ENCODE measurements at regions not wholly inside any gene's neighbourhood (a gene's known extent, or its start where the extent isn't known, plus 50 kb on each side); places are given as distances from the start of the nearest gene placed in this dataset.

DNA sequence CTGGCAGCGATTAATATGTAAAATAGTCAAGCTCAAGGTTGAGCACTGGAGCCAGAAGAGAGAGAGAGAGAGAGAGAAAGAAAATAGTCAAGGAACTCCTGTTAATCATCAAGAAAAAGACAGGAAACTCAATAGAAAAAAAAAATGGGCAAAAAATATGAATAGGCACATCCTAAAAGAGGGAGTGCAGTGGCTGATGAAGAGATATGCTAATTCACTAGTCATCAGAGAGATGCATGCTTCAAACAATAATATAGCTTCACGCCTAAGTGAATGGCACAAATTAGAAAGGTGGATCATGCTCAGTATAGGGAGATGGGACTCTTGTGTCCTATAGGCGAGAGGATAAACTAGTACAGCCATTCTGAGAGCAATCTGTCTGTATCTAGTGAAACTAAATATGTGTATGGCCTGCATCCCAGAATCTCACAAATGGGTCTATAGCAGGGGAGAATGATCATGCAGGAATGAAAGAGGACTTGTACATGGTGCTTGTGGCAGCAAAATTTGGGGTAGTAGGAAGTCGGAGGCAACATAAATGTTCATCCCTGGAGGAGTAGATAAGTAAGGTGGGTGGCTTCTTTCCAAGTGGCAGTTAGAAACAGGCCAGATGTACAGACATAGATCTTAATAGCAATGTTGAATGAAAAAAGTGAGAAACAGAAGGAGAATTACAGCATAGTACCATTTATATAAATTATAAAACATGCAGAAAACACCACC lies 176.8 kb downstream of the VEGFA start:
- in situ Hi-C loops (cut with HindIII; ENCODE audit: extremely low pct_ligation_motif_present, low pct_unique_long_range_greater_than_20kb), result no loop called here
- Histone ChIP-seq H4K20me1 (ENCODE audit: insufficient read depth, low read length) (no peaks in the 10 kb centered on the region), H3K9me3 (ENCODE audit: low read length) (no peaks in the 10 kb centered on the region; the same call in 1 of the 2 replicates), H3K79me2 (ENCODE audit: insufficient read depth, low read length) (no peaks in the 10 kb centered on the region), H3K27me3 (ENCODE audit: control insufficient read depth in 1 of 2, insufficient read depth in 2 of 2, low read length in 2 of 2) (peaks cover 0 to 12% of the 10 kb centered on the region in 2 experiments; a peak in 2 of 5 replicates), H3K4me2 (ENCODE audit: low read depth, low read length) (no peak overlapping the region), H3K27ac (ENCODE audit: extremely low read length, insufficient read depth, low read length) (no peak overlapping the region), H3K9ac (ENCODE audit: insufficient read depth, low read depth, low read length) (no peak overlapping the region), H3K36me3 (replicated peaks in 1 of 2; ENCODE audit: control insufficient read depth in 1 of 2, insufficient read depth in 2 of 2, low read length in 2 of 2) (no peaks in the 10 kb centered on the region), H3K4me3 (replicated peaks in 1 of 3; ENCODE audit: insufficient read depth in 1 of 3, low read depth in 2 of 3, low read length in 3 of 3) (no peak overlapping the region), H3K4me1 (ENCODE audit: insufficient read depth, low read length) (peaks cover 35% of the 10 kb centered on the region), H2AFZ (ENCODE audit: low read length) (no peak overlapping the region)
- WGBS (ENCODE audit: low lambda C conversion rate), result 55% methylated on average over 4 of the region's 4 CpGs
- no peak for DNase-seq (ENCODE audit: low spot score)
- ATAC-seq, result no peak
- no peak for FAIRE-seq
- ChIA-PET POLR2A (interaction anchor here (1.0 kb wide), 1 partner anchor 20 kb away, joined by 4 read pairs; no protein-coding TSS in a partner anchor), CTCF (ENCODE audit: low intra/inter-chr PET ratio, low total read pairs) (no interaction called here)
- TF ChIP-seq KMT2B (CRISPR knock-in tag; IDR thresholded peaks at IDR 0.05) (no peak), ZBTB7B (CRISPR knock-in tag; IDR thresholded peaks at IDR 0.05) (no peak)
- BruUV-seq (replicated peaks), result no TSS peak
- intact Hi-C loops (cut with micrococcal nuclease; ENCODE audit: unreplicated experiment), result no loop called here

DNA sequence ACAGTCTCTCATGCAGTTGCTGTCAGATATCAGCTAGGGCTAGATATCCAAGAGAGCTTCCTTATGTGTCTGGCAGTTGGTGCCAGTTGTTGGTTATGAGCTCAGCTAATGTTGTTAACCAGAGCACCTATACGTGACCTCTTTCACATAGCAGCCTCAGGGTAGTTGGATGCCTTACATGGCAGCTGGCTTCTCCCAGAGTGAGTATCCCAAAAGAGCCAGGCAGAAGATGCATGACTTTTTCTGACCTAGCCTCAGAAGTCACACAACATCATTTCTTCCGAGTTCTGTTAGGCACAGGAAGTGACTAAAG lies 175.7 kb downstream of the VEGFA start:
- no peak overlapping the region for H3K4me3 ChIP-seq (replicated peaks in 1 of 3; ENCODE audit: insufficient read depth in 1 of 3, low read depth in 2 of 3, low read length in 3 of 3)
- peaks cover 24% of the 10 kb centered on the region for H3K4me1 ChIP-seq (ENCODE audit: insufficient read depth, low read length)
- 42% methylated on average over 2 of the region's 2 CpGs for WGBS (ENCODE audit: low lambda C conversion rate)
- CTCF ChIA-PET (ENCODE audit: low intra/inter-chr PET ratio, low total read pairs), result no interaction called here
- POLR2A ChIA-PET, result interaction anchor here (1.0 kb wide), 1 partner anchor 19 kb away, joined by 4 read pairs; no protein-coding TSS in a partner anchor
- intact Hi-C loops (cut with micrococcal nuclease; ENCODE audit: unreplicated experiment) (no loop called here), in situ Hi-C loops (cut with HindIII; ENCODE audit: extremely low pct_ligation_motif_present, low pct_unique_long_range_greater_than_20kb) (no loop called here)
- FAIRE-seq (no peak), ATAC-seq (no peak), DNase-seq (ENCODE audit: low spot score) (no peak)
- H3K27ac ChIP-seq (ENCODE audit: extremely low read length, insufficient read depth, low read length), result no peak overlapping the region
- H3K27me3 ChIP-seq (ENCODE audit: control insufficient read depth in 1 of 2, insufficient read depth in 2 of 2, low read length in 2 of 2), result peaks cover 4 to 23% of the 10 kb centered on the region in 2 experiments; a peak in 3 of 5 replicates
- no peak overlapping the region for H3K9ac ChIP-seq (ENCODE audit: insufficient read depth, low read depth, low read length)
- H3K9me3 ChIP-seq (ENCODE audit: low read length), result no peaks in the 10 kb centered on the region; the same call in 1 of the 2 replicates
- H3K4me2 ChIP-seq (ENCODE audit: low read depth, low read length), result no peak overlapping the region
- BruUV-seq (replicated peaks), result no TSS peak
- H4K20me1 ChIP-seq (ENCODE audit: insufficient read depth, low read length), result no peaks in the 10 kb centered on the region
- H3K36me3 ChIP-seq (replicated peaks in 1 of 2; ENCODE audit: control insufficient read depth in 1 of 2, insufficient read depth in 2 of 2, low read length in 2 of 2), result no peaks in the 10 kb centered on the region
- no peaks in the 10 kb centered on the region for H3K79me2 ChIP-seq (ENCODE audit: insufficient read depth, low read length)
- H2AFZ ChIP-seq (ENCODE audit: low read length), result no peak overlapping the region
- TF ChIP-seq ZNF782 (CRISPR knock-in tag; IDR thresholded peaks at IDR 0.05; ENCODE audit: borderline replicate concordance) (no peak), NR2C2 (CRISPR knock-in tag; IDR thresholded peaks at IDR 0.05; ENCODE audit: borderline replicate concordance) (no peak), DR1 (CRISPR knock-in tag; IDR thresholded peaks at IDR 0.05) (no peak), ZNF350 (CRISPR knock-in tag; IDR thresholded peaks at IDR 0.05; ENCODE audit: borderline replicate concordance, low read depth) (no peak), ZNF343 (CRISPR knock-in tag; IDR thresholded peaks at IDR 0.05) (no peak), ZNF431 (CRISPR knock-in tag; IDR thresholded peaks at IDR 0.05; ENCODE audit: borderline replicate concordance, low read depth) (no peak), ZNF337 (CRISPR knock-in tag; IDR thresholded peaks at IDR 0.05; ENCODE audit: borderline replicate concordance, low read depth) (no peak), BRCA1 (CRISPR knock-in tag; IDR thresholded peaks at IDR 0.05) (no peak), ZNF816 (CRISPR knock-in tag; IDR thresholded peaks at IDR 0.05; ENCODE audit: borderline replicate concordance) (no peak), MTA3 (CRISPR knock-in tag; IDR thresholded peaks at IDR 0.05) (no peak), FOXJ3 (CRISPR knock-in tag; IDR thresholded peaks at IDR 0.05; ENCODE audit: borderline replicate concordance) (no peak), ZFAT (CRISPR knock-in tag; conservative IDR thresholded peaks at IDR 0.05) (no peak), SMARCC2 (IDR thresholded peaks at IDR 0.05) (no peak)
- TF ChIP-seq, protein P1, sequence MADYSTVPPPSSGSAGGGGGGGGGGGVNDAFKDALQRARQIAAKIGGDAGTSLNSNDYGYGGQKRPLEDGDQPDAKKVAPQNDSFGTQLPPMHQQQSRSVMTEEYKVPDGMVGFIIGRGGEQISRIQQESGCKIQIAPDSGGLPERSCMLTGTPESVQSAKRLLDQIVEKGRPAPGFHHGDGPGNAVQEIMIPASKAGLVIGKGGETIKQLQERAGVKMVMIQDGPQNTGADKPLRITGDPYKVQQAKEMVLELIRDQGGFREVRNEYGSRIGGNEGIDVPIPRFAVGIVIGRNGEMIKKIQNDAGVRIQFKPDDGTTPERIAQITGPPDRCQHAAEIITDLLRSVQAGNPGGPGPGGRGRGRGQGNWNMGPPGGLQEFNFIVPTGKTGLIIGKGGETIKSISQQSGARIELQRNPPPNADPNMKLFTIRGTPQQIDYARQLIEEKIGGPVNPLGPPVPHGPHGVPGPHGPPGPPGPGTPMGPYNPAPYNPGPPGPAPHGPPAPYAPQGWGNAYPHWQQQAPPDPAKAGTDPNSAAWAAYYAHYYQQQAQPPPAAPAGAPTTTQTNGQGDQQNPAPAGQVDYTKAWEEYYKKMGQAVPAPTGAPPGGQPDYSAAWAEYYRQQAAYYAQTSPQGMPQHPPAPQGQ (CRISPR knock-in tag; IDR thresholded peaks at IDR 0.05; ENCODE audit: borderline replicate concordance), result no peak
- TF ChIP-seq, protein P2, sequence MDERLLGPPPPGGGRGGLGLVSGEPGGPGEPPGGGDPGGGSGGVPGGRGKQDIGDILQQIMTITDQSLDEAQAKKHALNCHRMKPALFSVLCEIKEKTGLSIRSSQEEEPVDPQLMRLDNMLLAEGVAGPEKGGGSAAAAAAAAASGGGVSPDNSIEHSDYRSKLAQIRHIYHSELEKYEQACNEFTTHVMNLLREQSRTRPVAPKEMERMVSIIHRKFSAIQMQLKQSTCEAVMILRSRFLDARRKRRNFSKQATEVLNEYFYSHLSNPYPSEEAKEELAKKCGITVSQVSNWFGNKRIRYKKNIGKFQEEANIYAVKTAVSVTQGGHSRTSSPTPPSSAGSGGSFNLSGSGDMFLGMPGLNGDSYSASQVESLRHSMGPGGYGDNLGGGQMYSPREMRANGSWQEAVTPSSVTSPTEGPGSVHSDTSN (CRISPR knock-in tag; IDR thresholded peaks at IDR 0.05), result no peak
